Endometrial microvascular endothelial cells (primary cell): ENCODE measurements at regions not wholly inside any gene's neighbourhood (a gene's known extent, or its start where the extent isn't known, plus 50 kb on each side); places are given as distances from the start of the nearest gene placed in this dataset.

ENCODE experiments used
- in situ Hi-C: cut with HindIII; loops from 2 replicates; pipeline ENCODE4 v1.10.0; 2017; ENCODE audit warnings: low sequenced_read_pairs, low pct_unique_long_range_greater_than_20kb; ENCODE audit errors: inconsistent ontology term

DNA sequence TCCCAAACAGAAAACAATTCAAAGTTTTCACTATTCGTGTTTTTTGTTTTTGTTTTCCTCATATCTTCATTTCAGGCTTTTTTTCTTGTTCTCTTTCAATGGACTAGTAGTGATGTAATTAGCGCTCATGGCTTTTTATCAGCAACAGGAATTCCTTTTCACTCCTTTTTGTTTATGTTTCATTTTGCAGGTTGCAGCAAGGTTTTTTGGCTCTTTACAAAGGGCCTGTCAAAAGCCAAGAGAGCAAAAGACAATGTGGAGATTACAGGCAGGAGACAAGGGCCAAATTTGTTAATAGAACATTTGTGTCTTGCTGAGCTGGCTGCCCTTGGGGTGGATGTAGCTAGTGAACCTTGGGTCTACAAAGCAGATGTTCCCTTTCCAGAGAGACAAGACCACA lies 467.4 kb upstream of the CDH20 start:
- in situ Hi-C loops: no loop called here

DNA sequence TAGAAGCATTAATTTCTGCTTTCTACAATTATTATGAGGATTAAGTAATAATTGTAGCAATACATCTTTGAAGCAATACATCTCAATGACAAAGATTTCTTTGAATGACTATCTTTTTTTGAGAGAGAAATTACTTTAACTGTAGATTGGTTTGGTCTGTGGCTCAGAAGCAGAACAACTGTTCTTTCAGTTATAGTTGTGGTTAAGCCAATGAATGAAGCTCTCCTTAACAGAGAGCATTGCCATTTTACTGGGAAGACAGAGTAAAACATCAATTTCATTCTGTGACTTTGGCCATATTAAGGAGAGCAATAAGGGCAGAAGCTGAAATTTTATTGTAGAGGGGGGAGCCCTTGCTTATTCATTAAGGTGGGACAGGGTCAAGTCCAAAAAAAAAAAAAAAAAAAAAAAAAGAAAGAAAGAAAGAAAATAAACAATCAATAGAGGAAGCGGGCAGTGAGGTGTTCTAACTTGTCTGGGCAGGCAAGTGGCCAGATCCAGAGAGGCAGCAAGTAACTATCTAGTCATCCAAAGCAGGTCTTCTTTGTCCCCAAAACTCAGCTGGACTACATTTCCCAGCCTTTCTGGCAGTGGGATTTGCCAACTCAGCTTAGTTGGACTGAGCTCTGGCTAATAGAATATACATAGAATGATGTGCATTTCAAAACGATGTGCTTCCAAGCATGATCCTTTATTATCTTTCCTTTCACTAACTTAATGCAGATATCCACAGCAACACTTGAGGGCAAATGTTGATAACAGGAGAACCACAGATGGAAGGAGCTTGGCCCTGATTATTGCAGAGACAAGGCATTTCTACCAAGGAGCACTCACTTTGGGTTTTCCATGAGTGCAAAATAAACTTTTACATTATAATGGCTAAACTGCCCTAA lies 462.7 kb upstream of the CDH20 start:
- in situ Hi-C loops: no loop called here

DNA sequence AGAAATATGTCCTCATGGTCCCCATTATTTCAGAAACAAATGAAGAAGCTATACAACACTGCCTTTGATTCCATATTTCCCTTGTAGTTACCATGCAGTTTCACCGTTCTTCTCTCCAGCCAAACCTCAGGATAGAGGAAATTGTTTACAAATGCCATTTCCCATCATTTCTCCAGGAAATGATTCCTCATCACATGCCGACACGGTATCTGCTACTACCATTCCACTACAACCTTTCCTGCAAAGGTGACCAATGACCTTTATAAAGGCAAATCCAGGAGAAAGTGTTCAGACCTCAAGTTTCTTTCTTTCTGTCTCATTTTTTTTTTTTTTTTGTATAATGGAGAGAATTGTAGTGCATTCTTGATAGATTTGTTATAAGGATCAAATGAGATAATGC lies 460.8 kb upstream of the CDH20 start:
- in situ Hi-C loops: no loop called here

DNA sequence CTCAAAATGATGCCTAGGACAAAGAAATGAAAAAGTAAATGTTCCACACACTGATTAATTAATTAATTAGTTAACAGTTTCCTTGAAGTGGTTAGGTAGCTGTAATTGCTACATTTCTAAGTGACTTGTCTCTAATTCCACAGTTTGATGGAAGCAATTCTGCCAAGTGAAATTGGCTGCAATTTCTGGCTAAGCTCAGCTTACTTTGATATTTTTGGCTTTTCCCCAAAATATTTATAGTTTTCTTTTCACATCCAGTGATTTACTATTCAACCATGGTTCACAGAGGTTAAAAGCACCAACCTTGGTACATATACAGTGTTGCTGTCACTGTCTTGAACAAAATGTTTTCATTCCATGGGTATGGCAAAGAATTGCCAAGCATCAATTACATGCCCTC lies 459.5 kb upstream of the CDH20 start:
- in situ Hi-C loops: no loop called here

DNA sequence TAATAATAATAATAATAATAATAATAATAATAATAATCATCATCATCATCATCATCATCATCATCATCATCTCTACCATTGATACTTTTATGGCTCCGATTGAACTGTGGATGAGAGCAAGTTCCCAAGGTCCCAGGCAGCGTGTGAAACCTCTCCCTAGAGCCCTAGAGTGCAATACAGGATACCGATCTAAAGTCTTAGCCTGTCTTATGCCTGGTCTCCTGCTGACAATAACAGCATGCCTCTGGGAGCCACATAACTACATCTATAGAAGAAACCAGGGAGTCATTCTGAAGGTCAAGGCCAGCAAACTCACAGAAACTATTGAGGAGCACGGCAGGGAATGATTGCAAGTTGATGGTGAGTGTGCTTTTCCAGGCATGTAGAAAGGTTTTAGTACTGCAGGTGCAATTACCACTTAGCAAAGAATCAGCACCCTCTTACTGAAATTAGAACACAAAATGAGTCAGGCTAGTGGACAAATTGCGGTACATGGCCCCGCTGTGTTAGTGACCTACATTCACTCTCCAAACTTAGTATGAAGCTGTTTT lies 457.2 kb upstream of the CDH20 start:
- in situ Hi-C loops: no loop called here

DNA sequence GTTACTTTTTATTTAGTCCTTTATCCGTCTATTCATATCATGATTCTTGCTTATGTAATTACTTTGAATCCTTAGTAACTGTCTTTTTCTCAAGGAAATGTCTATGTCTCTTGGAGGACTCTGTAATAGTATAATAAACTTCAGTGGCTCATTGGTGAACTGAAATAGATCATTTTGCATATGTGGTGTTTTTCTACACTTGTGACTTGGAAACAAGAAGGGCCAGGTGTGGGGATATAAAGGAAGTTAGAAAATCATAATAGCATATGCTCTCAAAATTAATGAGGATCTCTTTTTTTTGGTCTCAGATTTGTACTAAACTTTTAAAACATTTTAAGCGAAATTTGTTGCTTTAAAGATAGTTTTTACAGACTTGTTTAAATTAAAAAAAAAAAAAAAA lies 453.0 kb upstream of the CDH20 start:
- in situ Hi-C loops: no loop called here

DNA sequence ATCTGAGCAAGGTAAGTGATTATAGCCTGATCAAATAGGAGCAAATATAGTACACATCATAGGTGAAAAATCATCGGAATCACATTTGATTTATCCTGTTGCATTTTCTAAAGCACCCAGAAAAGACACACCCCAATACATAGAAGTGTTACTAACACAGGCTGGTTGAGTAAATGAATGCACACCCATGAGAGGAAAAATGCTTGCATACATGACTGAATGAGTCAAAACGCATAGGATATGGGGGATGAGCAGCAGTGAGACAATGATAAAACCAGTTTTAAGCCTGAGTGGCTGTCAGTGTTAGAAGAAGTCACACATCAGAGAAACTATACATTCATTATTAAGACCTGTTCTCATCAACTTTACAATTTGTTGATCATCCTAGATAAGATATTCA lies 449.6 kb upstream of the CDH20 start:
- in situ Hi-C loops: no loop called here

DNA sequence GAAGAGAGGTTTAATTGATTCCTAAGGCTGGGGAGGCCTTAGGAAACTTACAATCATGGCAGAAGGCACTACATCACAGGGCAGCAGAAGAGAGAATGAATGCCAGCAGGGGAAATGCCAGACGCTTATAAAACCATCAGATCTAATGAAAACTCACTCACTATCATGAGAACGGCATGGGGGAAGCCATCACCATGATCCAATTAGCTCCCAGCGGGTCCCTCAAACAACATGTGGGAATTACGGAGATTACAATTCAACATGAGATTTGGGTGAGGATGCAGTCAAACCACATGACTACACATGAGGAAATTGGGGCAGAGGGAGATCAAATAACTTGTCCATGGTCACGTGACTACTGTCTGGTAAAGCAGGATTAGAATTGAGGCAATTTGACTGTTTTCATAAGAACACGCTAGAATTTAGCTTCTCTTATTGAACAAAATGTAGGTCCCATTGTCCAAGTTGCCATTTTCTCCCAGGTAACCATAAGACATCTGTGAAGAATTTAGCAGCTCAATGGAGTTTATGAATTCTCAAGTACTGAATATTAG lies 445.1 kb upstream of the CDH20 start:
- in situ Hi-C loops: no loop called here

DNA sequence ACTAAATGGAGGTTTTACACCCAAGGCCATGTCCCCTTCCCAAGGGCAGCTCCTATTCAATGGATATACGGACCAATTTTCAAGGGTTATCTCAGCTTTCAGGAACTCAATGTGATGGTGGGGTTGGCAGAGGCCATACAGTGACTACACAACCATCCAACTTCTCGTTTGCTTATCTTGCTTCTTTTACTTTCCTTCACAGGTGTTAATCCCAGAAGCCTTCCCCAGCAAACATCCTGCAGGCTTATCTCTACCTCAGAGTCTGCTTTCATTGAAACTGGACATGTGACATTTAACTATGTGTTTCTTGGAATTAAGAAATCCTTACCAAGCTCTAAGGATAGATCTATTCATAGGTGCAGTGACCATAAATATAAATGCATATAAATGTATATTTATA lies 443.8 kb upstream of the CDH20 start:
- in situ Hi-C loops: no loop called here

DNA sequence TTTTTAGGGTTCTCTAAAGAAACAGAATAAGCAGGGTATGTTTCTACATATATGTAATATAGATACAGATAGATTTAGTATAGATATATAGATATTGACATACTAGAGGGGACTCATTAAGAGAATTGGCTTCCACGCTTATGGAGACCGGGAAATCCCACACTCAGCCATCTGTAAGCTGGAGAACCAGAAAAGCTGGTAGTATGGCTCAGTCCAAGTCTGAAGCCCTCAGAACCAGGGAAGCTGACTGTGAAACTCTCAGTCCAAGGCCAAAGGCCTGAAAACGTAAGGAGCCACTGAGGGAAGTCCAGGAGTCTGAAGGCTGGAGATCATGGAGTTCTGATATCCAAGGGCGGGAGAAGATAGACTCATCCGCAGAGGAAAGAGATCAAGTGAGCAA lies 441.3 kb upstream of the CDH20 start:
- in situ Hi-C loops: no loop called here

DNA sequence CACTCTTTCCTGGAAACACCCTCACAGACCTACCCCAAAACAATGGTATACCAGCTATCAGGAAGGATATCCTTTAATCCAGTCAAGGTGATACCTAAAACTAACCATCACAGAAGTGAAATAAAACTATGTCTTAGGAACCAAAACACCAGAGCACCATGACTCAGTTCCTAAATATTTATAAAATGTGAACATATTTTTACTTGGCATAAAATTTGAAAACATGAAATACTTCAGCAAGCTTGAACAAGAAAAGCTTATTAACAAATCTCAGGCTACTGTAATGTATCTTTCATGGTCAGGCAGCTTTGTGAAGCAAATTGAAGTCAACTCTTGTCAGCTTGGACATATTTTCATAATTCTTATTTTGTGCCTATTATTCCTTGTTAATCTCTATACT lies 440.8 kb upstream of the CDH20 start:
- in situ Hi-C loops: no loop called here

DNA sequence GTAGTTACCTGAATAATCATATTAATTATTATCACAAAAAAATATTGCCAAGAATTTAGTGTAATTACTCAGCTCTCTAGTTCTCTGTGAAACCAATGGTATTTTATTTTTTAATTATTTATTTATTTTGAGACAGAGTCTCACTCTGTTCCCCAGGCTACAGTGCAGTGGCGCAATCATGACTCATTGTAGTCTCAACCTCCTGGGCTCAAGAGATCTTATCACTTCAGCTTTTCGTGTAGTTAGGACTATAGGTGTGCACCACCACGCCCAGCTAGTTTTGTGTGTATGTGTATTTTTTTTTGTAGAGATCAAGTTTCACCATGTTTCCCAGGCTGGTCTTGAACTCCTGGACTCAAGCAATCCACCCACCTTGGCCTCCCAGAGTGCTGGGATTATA lies 440.4 kb upstream of the CDH20 start:
- in situ Hi-C loops: no loop called here

DNA sequence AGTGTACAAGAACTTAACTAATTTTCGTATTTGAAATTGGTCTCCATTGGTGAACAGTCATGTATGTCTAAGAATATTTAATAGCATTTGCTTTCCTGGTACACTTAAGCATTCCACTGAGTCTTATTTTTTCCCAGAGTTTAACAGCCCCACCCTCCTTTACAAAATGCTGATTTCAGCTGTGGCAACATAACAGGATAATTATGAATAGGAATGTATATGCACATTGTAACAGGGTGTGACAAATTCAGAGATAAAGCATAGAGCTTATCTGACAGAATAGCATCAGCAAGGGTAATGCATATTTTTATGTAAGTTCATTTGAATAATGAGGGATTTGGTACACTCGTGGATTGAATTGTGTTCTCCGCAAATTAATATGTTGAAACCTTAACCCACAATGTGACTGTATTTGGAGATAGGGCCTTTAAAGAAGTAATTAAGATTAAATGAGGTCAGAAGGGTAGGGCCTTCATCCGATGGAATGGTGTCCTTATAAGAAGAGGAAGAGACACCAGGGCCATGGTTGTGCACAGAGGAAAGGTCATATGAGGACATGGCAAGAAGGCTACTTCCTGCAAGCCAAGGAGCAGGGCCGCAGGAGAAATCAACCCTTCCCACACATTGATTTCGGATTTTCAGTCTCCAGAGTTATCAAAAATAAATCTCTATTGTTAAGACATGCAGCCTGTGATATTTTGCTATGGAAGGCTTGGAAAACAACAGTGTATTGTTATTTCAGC lies 439.7 kb upstream of the CDH20 start:
- in situ Hi-C loops: no loop called here

DNA sequence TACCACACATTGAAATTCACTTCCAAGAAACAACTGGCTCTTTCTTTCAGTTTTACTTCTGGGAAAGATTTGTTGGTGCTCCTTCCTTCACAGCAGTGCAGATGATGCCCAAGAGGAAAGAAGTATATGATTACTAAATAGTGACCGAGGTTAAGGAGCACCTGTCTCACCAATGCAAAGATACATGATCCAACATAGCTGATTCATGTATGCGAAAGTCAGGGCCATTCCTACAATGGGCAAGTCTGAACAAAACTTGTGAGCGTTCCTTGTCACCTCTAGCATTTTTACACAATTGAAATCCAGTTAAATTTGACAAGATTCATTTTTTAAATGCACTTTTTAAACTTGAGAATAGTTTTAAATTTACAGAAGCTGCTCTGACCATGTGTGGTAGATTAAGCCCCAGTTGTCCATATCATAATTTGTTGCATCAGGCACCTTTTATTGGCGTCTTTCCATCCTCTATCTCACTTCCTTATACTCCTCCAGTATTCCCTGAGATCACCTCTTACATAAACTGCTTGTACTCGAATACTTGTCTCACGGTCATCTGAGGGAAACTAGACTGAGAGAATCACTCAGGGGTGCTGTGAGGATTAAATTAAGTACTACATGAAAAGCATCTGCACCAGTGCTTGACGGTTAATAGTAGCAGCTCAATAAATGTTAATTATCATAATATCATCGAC lies 438.8 kb upstream of the CDH20 start:
- in situ Hi-C loops: no loop called here

DNA sequence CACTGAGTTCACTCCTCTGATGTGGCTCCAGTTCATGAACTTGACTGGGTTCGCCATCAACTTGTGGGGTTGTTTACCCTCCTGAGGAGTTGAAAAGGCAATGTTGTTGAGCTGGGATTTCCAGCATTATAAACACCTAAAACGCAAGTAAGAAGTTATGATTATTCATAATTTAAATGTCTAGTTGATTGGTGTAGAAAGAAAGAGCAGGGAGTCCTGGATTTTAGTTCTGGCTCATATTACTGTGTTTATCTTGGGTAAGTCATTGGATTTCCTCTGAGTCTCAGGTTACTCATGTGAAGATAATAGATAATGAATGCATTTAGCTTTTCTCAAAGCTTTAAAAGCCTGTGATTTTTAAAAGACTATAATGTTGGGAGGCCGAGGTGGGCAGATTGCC lies 438.0 kb upstream of the CDH20 start:
- in situ Hi-C loops: no loop called here

DNA sequence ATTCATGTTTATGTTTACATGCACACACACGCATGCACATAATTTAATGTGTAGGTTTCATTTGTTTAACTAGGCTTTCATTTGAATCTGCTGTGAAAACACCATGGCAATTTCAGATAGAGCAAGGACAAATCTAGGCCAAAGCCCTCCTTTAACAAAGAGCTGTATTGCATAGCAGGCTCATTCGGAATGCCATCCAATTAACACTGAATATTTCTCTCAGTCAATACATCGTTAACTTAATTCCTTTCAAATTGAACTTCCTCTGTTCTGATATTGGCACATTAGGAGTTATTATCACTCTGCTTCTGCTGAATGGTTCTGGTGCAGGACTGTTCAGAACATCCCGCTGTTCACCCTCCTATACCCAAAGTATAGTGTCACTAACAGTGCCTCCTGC lies 435.1 kb upstream of the CDH20 start:
- in situ Hi-C loops: no loop called here

DNA sequence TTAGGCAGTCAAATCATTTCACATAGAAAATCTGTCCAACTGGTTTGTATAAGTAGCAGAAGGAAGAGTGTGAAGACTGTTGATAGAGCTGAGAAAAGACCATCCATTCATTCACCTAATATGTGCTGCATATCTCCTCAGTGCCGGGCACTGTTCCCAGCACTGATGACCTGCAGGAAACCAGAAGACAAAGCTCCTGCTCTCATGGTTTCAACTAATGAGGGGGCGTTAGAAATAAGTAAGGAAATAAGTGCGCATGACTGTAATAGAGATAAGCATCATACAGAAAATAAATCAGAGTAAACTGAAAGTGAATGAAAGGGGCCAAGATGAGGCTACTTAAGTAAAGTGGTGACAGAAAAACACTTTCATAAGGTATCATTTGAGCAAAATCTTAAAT lies 427.5 kb upstream of the CDH20 start:
- in situ Hi-C loops: no loop called here

DNA sequence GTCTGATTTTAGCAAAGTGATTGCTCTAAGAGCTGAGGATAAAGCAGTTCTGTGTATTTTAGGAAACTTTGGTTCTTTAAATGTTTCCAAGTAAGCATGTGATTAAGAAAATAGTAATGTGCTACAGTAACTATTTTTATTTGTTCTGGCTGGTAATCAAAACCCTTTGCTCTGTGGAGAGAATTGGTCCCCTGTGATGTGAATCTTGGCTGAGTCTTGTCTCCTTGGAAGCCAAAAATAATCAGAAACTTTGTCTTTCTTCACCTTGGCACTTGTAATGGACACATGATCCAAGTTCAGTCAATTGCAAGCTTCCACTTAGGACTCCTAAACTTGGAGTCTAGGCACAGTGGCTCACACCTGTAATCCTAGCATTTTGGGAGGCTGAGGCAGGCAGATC lies 422.7 kb upstream of the CDH20 start:
- in situ Hi-C loops: no loop called here

DNA sequence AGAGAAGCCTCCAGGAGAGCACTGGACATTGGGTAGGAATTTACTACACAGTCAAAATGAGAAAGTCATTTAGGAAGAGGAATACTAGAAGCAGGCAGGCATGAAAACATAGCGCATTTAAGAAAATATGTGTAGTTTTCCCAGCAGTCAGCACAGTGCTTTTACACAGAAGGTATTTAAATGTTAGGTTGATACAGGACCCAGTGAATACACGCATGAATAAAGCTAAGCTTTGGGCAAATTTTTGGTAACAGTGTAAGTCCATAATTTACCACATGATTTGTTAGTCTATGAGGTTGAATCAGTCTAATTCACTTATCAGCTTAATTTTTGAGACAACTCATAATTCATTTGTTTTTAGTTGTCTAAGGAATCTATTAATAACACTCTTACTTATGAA lies 421.7 kb upstream of the CDH20 start:
- in situ Hi-C loops: no loop called here
